HepG2 (cell line): ENCODE measurements at regions not wholly inside any gene's neighbourhood (a gene's known extent, or its start where the extent isn't known, plus 50 kb on each side); places are given as distances from the start of the nearest gene placed in this dataset.

ENCODE experiments used
- ATAC-seq: fragments of 200-7000 bp; cut with Tn5 transposase; 3 replicates; pipeline ENCODE4 v1.9.1; 2020; ENCODE audit warnings: mild to moderate bottlenecking, moderate library complexity
- BruUV-seq: library from RNA; stranded (reverse); fragments of 400-500 nt; replicated peaks from 2 replicates; lab custom pipeline; 2021; lab: Mats Ljungman, UMichigan
- CTCF ChIA-PET: fragments of 300-600 bp; formaldehyde crosslinking; extraction: SDS; loops from one replicate; lab custom pipeline; 2021; ENCODE audit warnings: low total read pairs, inconsistent platforms, low intra/inter-chr PET ratio; lab: Yijun Ruan, JAX
- POLR2A ChIA-PET: fragments of 350-600 bp; sonication (Branson Sonifier 250); formaldehyde crosslinking; loops from one replicate; lab custom pipeline; 2020; ENCODE audit warnings: antibody characterized with exemption, inconsistent platforms; lab: Yijun Ruan, JAX
- DNase-seq: peaks from one replicate; pipeline ENCODE4 v3.0.0-alpha.2; 2015; ENCODE audit warnings: low spot score
- FAIRE-seq: peaks from 3 replicates; lab custom pipeline; 2011; peaks lifted over from hg19 to GRCh38; lab: Jason Lieb, UNC
- H2AFZ ChIP-seq: one replicate; pipeline ENCODE4 v1.6.1; 2011; ENCODE audit warnings: low read length, inconsistent platforms
- H3K27ac ChIP-seq: fragments of 300-600 bp; 3 replicates; pipeline ENCODE4 v1.8.0; 2011; ENCODE audit warnings: mixed run types, mild to moderate bottlenecking, mixed read lengths, low read length, inconsistent platforms; ENCODE audit not compliant: insufficient read depth; ENCODE audit errors: extremely low read length
- H3K27me3 ChIP-seq, 2 experiments: fragments of 200-600 bp in 1 of 2; 2 replicates in 1 of 2; 3 replicates in 1 of 2; pipeline versions ENCODE4 v1.6.0 to v1.8.0; 2011; ENCODE audit warnings: low read length in 2 of 2, mild to moderate bottlenecking in 2 of 2, moderate library complexity in 2 of 2, inconsistent platforms in 1 of 2; ENCODE audit not compliant: insufficient read depth in 2 of 2, control insufficient read depth in 1 of 2
- H3K36me3 ChIP-seq, 2 experiments: fragments of 200-600 bp in 1 of 2; replicated peaks in 1 of 2; 2 replicates in 1 of 2; 3 replicates in 1 of 2; pipeline versions ENCODE4 v1.5.1 to v1.8.0; 2011; ENCODE audit warnings: low read length in 2 of 2, inconsistent platforms in 1 of 2; ENCODE audit not compliant: insufficient read depth in 2 of 2, control insufficient read depth in 1 of 2
- H3K4me1 ChIP-seq: 2 replicates; pipeline ENCODE4 v1.5.1; 2012; ENCODE audit warnings: low read length, inconsistent platforms; ENCODE audit not compliant: insufficient read depth
- H3K4me2 ChIP-seq: 2 replicates; pipeline ENCODE4 v1.6.0; 2011; ENCODE audit warnings: low read depth, low read length, inconsistent platforms
- H3K4me3 ChIP-seq, 3 experiments: fragments of 200-600 bp in 1 of 3; sonication (generic), shearing (Covaris generic) in 1 of 3; replicated peaks in 1 of 3; 2 replicates each; pipeline ENCODE4 v1.5.1; 2011 to 2016; ENCODE audit warnings: low read length in 3 of 3, inconsistent platforms in 2 of 3, low read depth in 2 of 3, mild to moderate bottlenecking in 2 of 3, control low read depth in 1 of 3, mixed read lengths in 1 of 3; ENCODE audit not compliant: insufficient read depth in 1 of 3
- H3K79me2 ChIP-seq: one replicate; pipeline ENCODE4 v1.6.1; 2011; ENCODE audit warnings: low read length, inconsistent platforms; ENCODE audit not compliant: insufficient read depth
- H3K9ac ChIP-seq: 2 replicates; pipeline ENCODE4 v1.6.0; 2011; ENCODE audit warnings: mild to moderate bottlenecking, low read depth, low read length, inconsistent platforms; ENCODE audit not compliant: insufficient read depth
- H3K9me3 ChIP-seq: 2 replicates; pipeline ENCODE4 v1.5.1; 2012; ENCODE audit warnings: mild to moderate bottlenecking, low read length
- H4K20me1 ChIP-seq: 2 replicates; pipeline ENCODE4 v1.6.0; 2011; ENCODE audit warnings: inconsistent platforms, mild to moderate bottlenecking, low read length, moderate library complexity; ENCODE audit not compliant: insufficient read depth
- CREBL2 ChIP-seq: sonication (generic); formaldehyde crosslinking; IDR thresholded peaks from 2 replicates; pipeline ENCODE4 v1.8.1; 2023; ENCODE audit warnings: missing genetic modification reagents, mild to moderate bottlenecking, borderline replicate concordance
- KDM6A ChIP-seq: IDR thresholded peaks from 2 replicates; pipeline ENCODE4 v1.6.1; 2016; ENCODE audit warnings: low read depth
- PLSCR1 ChIP-seq: sonication (generic); formaldehyde crosslinking; IDR thresholded peaks from 2 replicates; pipeline ENCODE4 v1.5.0; 2020; ENCODE audit warnings: missing genetic modification reagents, mild to moderate bottlenecking, borderline replicate concordance
- TAF15 ChIP-seq: fragments of 200-400 bp; formaldehyde crosslinking; IDR thresholded peaks from one replicate; pipeline ENCODE4 v1.6.1; 2018; ENCODE audit warnings: mild to moderate bottlenecking, low read depth, low read length; ENCODE audit not compliant: poor library complexity, severe bottlenecking
- ZGPAT ChIP-seq: IDR thresholded peaks from 2 replicates; pipeline ENCODE4 v1.6.1; 2016; ENCODE audit warnings: mild to moderate bottlenecking
- ZNF329 ChIP-seq: sonication (generic); formaldehyde crosslinking; IDR thresholded peaks from 2 replicates; pipeline ENCODE4 v1.9.0; 2021; ENCODE audit warnings: low read depth, mild to moderate bottlenecking, missing genetic modification reagents
- ZNF546 ChIP-seq: sonication (generic); formaldehyde crosslinking; conservative IDR thresholded peaks from 2 replicates; pipeline ENCODE4 v1.8.1; 2023; ENCODE audit warnings: mild to moderate bottlenecking, missing genetic modification reagents
- WGBS: methylation state at CpG from one replicate; pipeline ENCODE4 v1.1.6; 2017; ENCODE audit warnings: low lambda C conversion rate; 5-methylcytosine and 5-hydroxymethylcytosine counted together
- in situ Hi-C: cut with HindIII; loops from 2 replicates; pipeline ENCODE4 v1.10.0; 2017; ENCODE audit warnings: low pct_unique_long_range_greater_than_20kb; ENCODE audit not compliant: extremely low pct_ligation_motif_present
- intact Hi-C: fragments of 100-400 bp; cut with micrococcal nuclease; formaldehyde crosslinking; loops from one replicate; pipeline ENCODE4 v1.10.0; 2022; ENCODE audit not compliant: unreplicated experiment

GRCh38 chr5:113823696-113824095 is 310.2 kb downstream of the YTHDC2 start (continued):
- no peak for TF ChIP-seq ZGPAT (CRISPR knock-in tag)
- TF ChIP-seq PLSCR1 (CRISPR knock-in tag), result no peak
- TF ChIP-seq ZNF329 (CRISPR knock-in tag), result no peak
- TF ChIP-seq, all 625 proteins: peak for 0

- Histone ChIP-seq H3K4me3 (no peak overlapping the region), H3K36me3 (no peaks in the 10 kb centered on the region), H3K4me1 (no peaks in the 10 kb centered on the region), H4K20me1 (no peaks in the 10 kb centered on the region), H3K27ac (no peak overlapping the region), H3K79me2 (no peaks in the 10 kb centered on the region), H3K27me3 (no peaks in the 10 kb centered on the region), H3K4me2 (no peak overlapping the region), H2AFZ (no peak overlapping the region), H3K9ac (no peak overlapping the region), H3K9me3 (no peaks in the 10 kb centered on the region)
- CTCF ChIA-PET, result no interaction called here
- DNase-seq, result no peak
- in situ Hi-C loops (no loop called here), intact Hi-C loops (no loop called here)
- WGBS, result 23% methylated on average over 2 of the region's 2 CpGs
- BruUV-seq, result no TSS peak
- TF ChIP-seq ZNF546 (CRISPR knock-in tag) (no peak), CREBL2 (CRISPR knock-in tag) (no peak), KDM6A (no peak), TAF15 (no peak)
- FAIRE-seq, result no peak
- POLR2A ChIA-PET, result no interaction called here
- ATAC-seq, result no peak
These were observed 310.8 kb downstream of the YTHDC2 start for GRCh38 chr5:113824307-113824706.
